ENCODE measurements at regions not wholly inside any gene's neighbourhood (a gene's known extent, or its start where the extent isn't known, plus 50 kb on each side); places are given as distances from the start of the nearest gene placed in this dataset.

DNA sequence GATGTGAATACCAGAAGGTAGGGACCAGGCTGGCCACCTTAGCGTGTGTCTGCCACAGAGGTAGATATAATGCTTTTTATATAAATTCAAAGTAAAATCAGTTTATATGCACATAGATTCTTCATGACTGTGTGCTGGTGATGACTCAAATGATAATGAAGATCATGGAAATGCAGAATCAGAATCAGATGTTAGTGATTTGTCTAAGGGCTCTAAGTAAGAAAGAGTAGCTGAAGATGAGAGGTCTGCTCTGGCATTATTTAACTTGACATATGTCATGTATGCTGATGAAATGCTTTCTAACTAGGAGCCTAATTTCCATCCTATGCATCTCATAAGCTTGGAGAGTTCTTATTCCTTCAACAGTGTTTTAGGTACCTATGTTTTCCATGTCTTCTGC is 50.3 kb upstream of the DPH6 start:
- peak; percentile 8 for DNase-seq (ENCODE audit: low read depth)

DNA sequence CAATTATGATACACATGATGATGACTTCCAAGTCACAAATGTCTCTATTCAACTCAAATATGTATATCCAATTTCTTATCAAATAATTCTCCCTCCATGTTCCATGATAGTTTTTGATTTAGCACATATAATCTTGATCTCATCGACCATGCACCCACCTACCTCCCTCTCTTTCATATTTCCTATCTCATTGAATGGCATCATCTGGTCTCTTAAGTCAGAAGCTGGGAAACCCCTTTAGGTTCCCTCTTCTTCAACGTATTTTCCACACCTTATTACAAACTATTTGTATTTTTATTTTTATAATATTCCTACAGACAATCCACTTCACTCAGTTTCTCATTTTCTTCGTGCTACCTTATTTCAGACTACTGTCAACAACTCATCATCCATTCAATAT is 56.9 kb upstream of the DPH6 start:
- no peak for DNase-seq (ENCODE audit: low read depth)

DNA sequence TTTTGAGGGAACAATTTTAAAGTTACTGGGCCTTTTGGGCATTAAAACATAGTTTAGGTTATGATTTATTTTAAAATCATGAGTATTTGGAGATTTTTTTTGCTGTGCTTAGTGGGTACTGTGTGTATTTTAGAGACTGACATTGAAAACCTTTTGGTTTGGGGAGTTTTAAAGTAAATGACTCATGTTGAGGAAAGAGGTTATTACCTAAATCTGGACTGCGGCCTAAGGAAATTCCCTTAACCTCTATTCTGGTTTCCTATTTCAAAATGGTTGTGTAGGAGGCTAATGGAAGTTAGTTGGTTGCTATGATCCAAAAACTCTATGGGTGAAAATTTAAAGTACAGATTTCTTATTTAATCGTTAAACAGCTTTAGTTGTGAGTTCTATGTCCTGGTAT is 57.3 kb upstream of the DPH6 start:
- peak; percentile 32 for DNase-seq (ENCODE audit: low read depth)

DNA sequence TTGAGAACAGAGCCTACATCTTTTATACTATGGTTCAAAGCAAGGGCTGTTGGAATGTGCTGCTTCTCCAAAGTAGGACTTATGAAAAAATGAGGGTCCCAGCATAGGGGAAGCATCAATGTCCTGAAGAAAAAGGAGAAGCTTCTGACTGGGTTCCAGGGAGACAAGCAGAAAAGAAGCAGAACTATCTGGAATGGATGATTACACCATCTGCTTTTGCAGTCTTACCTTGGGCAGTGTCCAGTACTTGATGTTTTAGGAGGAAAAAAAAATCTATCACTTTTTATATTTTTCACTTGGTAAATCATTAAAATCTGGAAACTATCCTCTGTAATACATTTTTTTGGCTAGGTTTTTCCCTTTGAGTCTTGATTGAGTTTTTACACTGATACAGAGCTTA is 57.9 kb upstream of the DPH6 start:
- no peak for DNase-seq (ENCODE audit: low read depth)

DNA sequence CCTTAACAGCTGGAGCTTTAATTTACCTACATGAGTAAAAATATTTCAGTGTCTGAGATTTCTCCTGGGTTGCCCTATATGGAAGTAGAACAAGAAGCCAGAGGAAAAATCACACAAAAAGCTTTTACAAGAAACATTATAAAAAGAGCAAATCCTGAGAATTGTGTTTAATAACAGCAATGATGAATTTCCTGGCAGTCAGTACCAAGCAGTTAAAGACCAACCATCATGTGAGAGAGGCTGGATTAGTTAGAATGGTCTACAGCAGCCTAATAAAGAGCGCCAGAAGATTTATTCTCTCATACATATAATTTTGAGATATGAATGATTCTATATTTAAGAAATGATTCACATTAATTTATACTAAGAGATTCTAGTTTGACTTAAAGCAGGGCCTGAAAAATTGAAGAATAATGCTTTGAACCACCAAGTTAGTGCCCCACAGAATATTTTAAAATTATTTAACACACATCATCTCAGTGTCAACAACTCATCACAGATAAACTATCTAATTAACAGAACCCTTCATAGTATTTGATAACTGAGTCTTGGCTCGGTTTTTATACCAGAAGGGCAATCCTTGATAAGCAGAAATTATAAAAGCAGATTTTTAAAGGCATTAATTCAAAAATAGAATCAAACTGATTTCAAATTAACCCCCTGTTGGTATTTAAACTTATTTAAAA is 59.9 kb upstream of the DPH6 start:
- no peak for DNase-seq (ENCODE audit: low read depth)

DNA sequence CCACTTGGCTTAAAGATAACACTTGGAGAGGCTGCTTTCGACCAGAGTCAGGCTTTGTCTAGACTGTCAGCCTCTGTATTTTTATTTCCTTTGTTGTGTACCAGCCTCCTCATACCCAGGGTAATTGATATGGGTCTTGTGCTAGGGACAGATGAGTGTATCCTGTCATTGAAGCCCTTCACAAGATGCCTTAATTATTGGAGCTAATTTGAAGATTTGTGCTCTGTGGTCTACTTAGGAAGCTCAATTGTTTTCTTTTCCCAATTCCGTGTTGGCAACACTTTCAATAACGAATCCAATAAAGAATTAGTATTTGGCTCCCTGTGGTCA is 60.5 kb upstream of the DPH6 start:
- DNase-seq (ENCODE audit: low read depth) = no peak

DNA sequence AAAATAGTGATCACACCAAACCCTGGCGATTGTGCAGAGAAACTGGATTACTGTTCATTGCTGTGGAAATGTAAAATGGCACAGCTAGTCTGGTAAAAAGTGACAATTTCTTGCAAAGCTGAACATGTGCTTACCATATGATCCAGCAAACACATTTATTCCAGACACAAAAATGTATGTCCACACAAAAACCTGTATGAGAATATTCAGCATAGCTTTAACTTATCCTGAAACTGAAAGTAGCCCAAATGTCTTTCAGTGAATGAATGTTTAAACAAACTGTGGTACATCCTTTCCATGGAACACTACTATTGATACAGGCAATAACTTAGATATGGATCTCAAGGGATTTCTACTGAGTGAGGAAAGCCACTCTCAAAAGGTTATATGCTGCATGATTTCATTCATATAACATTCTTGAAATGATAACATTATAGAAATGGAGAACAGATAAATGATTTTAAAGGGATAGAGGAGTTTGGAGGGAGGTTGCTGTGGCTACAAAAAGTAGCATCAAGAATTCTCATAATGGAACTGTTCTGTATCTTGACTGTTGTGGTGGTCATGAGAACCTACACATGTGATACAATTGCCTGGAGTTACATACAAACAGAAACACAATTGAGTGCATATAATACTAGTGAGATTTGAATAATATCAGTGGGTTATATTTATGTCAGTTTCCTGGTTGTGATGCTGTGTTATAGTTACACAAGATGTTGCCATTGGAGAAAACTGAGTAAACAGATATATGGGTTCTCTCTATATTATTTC is 70.7 kb upstream of the DPH6 start:
- no peak for DNase-seq (ENCODE audit: low read depth)

DNA sequence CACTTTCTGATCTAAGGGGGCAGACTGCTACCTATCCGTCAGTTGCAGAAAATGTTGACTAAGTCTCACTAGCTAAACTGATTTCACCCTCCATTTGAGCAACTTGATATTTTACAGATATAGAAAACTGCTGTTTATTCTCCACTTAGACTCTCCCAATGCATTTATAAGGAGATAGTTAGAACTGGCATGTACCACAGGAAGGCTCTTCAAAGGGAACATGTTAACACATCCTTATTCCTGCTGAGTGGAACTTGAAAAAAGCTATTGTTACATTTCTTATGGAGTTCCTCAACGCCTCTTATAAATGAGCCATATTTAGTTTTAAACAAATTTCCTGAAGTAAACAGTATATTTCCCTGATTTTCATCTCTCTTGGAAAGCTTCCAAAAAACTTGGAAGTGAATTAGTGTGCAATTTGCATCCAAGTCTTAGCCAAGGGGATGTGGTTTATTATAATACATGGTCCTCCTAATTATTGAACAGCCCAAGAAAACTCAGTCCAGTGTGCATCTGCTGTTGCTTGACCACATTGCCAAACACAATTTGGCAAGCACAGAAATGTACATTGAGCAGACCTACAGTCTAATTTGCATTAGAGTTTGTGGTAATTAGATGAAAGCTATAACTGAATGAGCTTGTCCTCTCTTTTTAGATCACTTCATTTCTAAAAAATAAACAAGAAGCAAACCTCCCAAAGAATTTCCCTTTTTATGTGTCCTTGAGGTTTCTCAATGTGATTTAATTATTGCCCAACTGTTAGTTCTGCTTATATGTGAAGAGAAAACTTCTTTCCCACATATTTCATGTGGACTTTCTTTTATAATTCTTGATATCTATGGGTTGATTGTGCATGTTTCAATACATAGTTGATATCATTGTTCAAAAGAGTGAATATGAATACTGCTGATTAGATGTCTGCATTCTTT is 72.6 kb upstream of the DPH6 start:
- DNase-seq (ENCODE audit: low read depth) = no peak

DNA sequence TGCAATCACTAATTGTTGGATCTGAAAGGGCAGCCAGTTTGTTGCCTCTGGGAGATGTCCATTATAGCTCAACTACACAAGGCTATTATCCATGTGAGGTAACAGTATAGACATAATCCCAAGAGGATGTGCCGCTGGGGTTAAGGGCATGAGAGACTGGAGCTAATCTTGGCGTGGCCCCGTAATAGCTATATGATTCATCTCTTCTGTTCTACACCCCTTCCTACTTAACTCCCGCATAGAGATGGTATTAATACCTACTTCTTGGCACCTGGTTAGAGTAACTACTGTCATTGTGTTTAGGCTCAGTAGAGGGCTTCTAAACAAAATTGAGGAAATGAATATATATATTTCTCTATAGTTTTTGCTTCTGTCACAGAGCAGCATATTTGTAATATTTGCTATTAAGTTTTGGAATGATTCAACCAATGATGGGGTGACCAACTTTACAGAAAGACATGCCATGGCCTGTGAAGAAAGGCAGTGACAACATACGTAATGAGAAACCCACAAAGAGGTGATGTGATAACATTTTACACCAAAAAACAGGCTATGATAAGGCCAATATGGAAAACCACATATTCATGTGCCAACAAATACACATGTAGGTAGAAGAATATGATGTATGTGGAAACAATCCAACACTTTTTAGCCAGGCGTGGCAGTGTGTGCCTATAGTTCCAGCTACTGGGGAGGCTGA is 76.8 kb upstream of the DPH6 start:
- DNase-seq (ENCODE audit: low read depth) = no peak

DNA sequence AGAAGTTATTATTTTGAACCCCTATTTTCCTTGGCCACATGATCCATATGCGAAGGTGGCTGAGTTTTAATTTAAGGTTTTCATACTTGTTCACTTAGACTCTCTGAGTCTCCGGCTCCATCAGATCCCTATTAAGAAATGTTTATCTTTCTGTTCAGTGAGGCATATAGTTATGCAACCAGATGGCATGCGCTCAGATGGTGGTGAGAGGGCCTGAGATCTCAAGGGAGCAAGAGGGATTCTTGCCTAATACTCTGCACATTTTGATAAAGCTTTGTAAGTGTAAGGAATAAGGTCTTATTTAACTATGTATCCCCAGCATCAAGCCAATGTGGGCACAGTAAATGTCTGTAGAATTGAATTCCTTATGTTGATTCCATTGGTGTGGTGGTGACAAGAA is 78.9 kb upstream of the DPH6 start:
- peak; percentile 79 for DNase-seq (ENCODE audit: low read depth)

DNA sequence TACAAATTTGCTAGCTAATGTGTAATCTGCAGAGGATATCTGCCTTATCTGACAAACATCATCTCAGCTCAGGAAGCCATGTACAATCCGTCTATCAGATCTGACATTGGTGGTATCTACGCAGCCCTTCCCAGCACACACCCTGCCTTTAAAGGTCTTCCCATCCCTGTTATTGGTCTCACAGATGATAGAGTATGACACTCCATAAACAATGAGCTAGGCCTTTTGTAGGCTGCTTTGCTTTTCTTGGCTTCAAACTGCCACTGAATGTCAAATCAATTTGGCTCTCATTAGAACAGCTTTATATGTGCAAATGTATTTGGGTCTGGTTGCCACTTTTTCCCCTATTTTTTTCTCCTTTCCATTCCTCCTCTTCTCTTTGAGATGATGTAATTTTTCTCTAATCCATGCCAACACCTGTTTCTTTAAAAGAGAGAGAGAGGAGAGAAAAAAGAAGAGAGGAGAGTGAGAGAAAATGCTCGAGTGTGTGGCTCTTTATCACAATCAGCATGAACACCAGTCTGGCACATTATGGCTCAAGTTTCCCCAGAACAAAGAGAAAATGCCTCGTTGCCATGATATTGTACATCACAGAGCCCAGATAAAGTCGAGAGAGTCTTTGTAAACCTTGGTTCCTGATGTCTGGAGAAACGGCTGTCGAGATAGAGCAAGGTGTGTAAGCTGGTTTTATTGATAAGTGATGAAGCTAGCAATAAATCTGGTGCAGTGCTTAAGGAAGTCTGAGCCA is 80.8 kb upstream of the DPH6 start:
- no peak for DNase-seq (ENCODE audit: low read depth)

DNA sequence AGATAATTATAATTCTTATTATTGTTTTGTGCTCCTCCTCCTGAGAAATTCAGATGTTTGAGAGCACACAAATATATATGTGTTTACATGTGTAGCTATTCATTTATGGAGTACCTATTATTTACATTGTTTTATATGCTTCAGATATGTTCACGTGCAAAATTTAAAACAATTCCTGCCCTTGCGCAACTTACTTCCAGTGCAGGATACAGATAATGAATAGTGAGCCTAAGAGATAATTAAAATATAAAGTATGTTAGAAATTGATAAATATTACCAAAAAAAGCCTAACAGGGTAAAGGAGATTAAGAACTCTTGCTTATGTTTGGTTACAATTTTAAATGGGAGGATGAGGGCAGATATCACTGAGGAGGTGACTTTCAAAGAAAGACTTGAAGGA is 81.7 kb upstream of the DPH6 start:
- no peak for DNase-seq (ENCODE audit: low read depth)

DNA sequence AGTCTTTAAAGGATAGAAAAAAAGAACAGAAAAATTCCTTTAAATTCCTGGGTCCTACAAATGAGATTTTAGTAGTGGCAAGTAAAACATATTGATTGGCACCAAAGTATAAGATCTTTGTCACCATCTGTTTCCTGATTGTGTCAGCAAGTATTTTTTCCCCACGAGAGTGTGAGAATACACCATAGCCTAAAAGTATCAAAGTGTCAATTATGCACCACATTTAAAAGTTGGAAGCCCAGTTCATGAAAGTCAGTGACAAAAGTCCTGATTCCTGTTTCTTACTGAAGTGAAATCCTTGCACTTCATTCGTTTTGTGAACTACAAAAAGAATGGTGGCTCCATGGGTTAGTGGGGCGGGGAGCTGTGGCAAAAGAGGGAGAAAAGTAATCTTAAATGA is 83.8 kb upstream of the DPH6 start:
- DNase-seq (ENCODE audit: low read depth) = no peak

DNA sequence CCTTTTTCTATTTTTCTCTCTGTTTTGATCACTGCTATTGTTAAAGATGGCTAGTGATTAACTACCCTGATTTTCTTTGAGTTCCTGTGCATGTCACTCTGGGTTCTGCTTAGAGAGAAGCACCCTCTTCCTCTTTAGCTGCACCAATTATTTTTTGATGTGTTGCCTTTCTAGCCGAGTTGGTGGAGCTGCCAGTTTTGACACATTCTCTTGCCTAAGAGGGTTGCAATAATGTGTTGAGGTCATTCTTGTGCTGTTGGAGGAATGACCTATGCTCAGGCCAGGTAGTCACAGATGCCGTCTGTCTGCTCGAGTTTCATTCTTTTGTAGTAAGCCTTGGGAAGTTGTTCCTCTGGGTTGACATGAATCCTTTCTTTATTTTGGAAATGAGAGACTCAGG is 84.6 kb upstream of the DPH6 start:
- no peak for DNase-seq (ENCODE audit: low read depth)

DNA sequence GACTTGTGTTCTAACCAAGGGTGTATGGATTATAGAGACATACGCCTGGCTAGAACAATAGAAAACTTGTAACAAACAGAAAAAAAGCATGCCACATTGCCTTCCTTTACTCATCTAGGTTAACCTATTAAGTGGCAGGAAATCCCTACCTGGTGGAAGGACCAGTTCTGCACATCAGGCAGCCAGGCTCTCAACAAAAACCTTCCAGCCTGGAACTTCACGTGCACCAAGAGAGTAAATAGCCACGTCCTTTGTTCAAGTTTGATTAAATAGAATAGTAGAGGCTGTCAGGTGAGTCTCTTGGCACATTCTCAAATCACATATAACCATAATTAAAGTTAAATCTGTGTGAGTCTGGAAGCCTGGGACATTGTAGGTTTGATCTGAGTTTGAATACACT is 85.0 kb upstream of the DPH6 start:
- DNase-seq (ENCODE audit: low read depth) = no peak

DNA sequence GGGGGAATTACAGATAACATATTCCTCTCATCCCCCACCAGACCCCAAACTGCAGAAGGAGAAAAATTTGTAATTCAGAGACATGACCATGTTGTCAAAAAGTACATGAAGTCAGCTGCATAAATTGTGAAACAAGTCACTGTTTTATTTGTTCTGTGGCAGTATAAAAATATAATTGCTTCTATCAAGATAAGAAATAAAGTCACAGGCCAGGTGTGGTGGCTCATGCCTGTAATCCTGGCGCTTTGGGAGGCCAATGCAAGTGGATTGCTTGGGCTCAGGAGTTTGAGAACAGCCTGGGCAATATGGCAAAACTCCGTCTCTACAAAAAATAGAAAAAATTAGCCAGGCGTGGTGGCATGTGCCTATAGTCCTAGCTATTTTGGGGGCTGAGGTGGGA is 87.7 kb upstream of the DPH6 start:
- no peak for DNase-seq (ENCODE audit: low read depth)

DNA sequence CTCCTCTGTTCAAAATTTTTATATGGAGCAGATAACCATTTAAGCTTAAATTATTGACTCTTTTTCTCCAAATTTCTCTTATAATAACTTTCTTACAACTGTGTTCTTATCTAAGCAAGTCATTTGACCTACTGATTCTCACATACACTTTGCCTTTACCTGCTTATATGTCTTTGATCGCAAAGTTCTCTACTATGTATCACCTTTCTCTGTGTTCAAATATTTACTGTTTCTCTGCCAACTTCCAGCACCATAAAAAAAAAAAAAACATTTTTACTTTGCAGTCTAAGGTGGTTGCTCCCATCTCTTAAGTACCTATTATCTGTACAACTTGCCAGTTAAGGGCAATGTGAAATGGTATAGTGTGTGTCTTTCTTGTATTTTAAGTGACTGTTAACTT is 100.8 kb upstream of the DPH6 start:
- no peak for DNase-seq (ENCODE audit: low read depth)

DNA sequence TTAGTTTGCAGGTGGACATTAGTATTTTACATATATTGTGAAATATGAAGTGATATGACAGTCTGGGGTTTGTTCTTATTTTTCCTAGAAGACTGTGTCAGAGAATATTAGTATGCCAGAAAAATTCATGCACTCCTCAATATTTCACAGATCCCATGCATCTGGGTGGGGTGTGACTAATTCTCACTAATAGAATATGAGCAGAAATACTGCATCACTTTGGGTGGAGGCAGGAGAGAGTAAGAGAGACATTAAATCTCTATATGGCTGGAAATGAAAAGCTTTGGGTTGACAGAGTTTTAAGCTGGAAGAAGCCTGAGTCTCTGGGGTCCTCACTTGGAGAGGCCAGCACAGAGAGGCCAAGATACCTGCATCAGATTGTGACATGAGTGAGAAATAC is 101.3 kb upstream of the DPH6 start:
- DNase-seq (ENCODE audit: low read depth) = no peak

DNA sequence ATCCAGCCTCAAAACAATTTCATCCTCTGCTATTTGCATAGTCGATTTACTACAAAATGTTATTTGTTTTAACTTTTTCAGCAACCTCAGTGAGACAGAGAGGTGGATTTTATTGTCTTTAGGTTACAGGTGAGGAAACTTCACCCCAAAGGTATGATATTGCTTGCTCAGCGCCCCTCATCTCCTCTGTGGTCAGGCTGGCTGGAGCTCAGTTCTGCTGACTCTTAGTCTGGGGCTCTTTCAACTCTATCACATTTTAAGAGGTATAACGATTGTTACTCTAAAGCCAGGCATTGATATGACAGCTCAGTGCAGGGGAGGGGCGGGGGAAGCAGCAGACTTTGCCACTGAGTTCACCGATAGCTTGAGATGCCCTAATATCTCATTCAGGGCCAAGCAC is 103.0 kb upstream of the DPH6 start:
- DNase-seq (ENCODE audit: low read depth) = no peak

DNA sequence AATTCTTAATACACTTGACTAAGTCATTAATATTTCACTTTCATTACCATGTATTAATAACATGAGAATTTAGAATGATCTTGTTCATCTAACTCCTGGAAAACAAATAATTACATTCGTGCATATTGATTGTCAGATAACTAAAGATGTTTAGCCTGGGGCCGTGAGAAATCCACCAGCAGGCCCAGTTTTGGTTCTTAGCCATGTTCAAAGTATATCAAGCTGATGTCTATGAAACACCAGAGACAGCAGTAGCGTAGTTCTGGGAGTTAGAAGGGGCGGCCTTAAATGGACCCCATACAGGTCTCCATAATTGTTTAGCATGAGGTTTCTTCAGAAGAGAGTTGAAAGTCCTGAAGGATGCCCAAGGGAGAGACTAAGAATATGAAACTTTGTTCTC is 103.6 kb upstream of the DPH6 start:
- no peak for DNase-seq (ENCODE audit: low read depth)

DNA sequence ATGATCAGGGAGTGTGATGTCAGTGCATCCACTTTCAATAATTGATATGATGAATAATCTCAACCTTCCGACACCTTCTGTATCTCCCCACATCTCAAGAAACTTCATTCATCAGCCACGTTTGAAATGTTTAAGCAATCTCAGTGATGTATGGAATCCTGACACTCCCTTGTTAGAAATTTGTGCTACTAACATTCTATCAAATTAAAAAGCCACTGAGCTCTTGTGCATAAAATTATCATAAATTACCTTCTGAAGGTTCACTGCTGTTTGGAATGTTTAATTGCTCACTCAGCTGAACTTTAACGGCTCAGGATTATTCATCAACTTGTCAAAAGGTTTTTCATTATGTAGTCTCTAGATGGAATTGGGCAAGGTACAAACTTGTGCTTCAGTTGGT is 108.4 kb upstream of the DPH6 start:
- DNase-seq (ENCODE audit: low read depth) = no peak

Measured in HS-5 (cell line).